ENCODE measurements at regions not wholly inside any gene's neighbourhood (a gene's known extent, or its start where the extent isn't known, plus 50 kb on each side); places are given as distances from the start of the nearest gene placed in this dataset.

DNA sequence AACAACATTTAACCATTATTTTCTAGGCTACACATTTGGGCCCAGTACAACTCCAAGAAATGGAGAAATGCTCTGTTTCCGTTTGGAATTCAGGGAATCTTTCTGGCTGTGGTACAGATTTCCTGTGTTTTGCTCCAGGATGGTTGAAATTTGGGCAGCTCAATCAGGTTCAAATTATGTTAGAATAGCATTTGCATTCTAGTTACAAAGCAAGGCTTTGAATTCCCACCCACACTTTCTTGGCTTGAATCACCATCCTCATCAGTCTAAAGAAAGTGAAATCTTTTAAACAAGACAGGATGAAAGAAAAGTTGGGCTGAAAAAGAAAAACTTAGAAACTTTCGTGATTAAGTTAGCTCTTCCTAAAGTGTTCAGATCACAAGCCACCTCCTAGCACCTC is 98.1 kb upstream of the VCX3B start:
- Histone ChIP-seq H4K8ac (ENCODE audit: extremely low read depth, insufficient read depth, low read length) (no peak overlapping the region), H3K79me1 (ENCODE audit: low read depth, low read length) (no peaks in the 10 kb centered on the region), H2AK5ac (ENCODE audit: low read depth, low read length) (no peak overlapping the region), H2BK5ac (ENCODE audit: low read depth, low read length) (no peak overlapping the region), H3K14ac (ENCODE audit: insufficient read length) (no peak overlapping the region), H3K27me3 (replicated peaks in 1 of 4; ENCODE audit: control insufficient read depth in 3 of 4, extremely low read depth in 1 of 4, insufficient read depth in 3 of 4, low read length in 3 of 4) (no peaks in the 10 kb centered on the region), H3K18ac (ENCODE audit: extremely low read depth, low read length) (no peak overlapping the region), H3K9ac (replicated peaks in 1 of 4; ENCODE audit: extremely low read depth in 1 of 4, low read depth in 3 of 4, low read length in 3 of 4) (no peak overlapping the region), H2BK20ac (ENCODE audit: low read length) (no peak overlapping the region), H3K23ac (ENCODE audit: insufficient read length) (no peak overlapping the region), H4K20me1 (replicated peaks in 1 of 2; ENCODE audit: control insufficient read depth in 1 of 2, insufficient read depth in 2 of 2, low read length in 2 of 2) (no peaks in the 10 kb centered on the region), H3K4ac (replicated peaks; ENCODE audit: insufficient read length, low read depth, low read length) (no peak overlapping the region), H3K79me2 (ENCODE audit: control insufficient read depth in 1 of 2, insufficient read depth in 2 of 2, low read length in 2 of 2) (no peaks in the 10 kb centered on the region), H3K4me3 (ENCODE audit: extremely low read depth in 1 of 4, insufficient read depth in 2 of 4, low read depth in 3 of 4, low read length in 4 of 4) (no peak overlapping the region), H2AFZ (ENCODE audit: low read length) (no peak overlapping the region), H2BK12ac (ENCODE audit: low read depth, low read length) (no peak overlapping the region), H2BK120ac (replicated peaks; ENCODE audit: low read depth, low read length) (no peak overlapping the region), H3K27ac (ENCODE audit: low read depth, low read length) (no peak overlapping the region), H4K5ac (ENCODE audit: insufficient read length, low read depth, low read length) (no peak overlapping the region), H2BK15ac (ENCODE audit: low read length) (no peak overlapping the region), H3K23me2 (ENCODE audit: low read depth, low read length) (no peaks in the 10 kb centered on the region), H3K4me2 (ENCODE audit: insufficient read depth in 1 of 2, low read depth in 2 of 2, low read length in 2 of 2) (no peak overlapping the region), H3K56ac (replicated peaks; ENCODE audit: insufficient read length, low read depth, low read length) (no peak overlapping the region), H3K9me3 (ENCODE audit: insufficient read depth in 2 of 2, low read depth in 1 of 2, low read length in 1 of 2) (no peaks in the 10 kb centered on the region), H3K4me1 (replicated peaks in 1 of 4; ENCODE audit: control insufficient read depth in 3 of 4, insufficient read depth in 4 of 4, low read length in 3 of 4) (no peaks in the 10 kb centered on the region), H3K36me3 (ENCODE audit: control insufficient read depth in 2 of 4, insufficient read depth in 4 of 4, low read length in 3 of 4) (no peaks in the 10 kb centered on the region), H4K91ac (replicated peaks; ENCODE audit: insufficient read length, low read length) (no peak overlapping the region)
- POLR2A ChIA-PET (ENCODE audit: partially characterized antibody), result no interaction called here
- TF ChIP-seq SRF (IDR thresholded peaks at IDR 0.05; ENCODE audit: low read depth, low read length), result no peak
- no peak for DNase-seq (ENCODE audit: low read depth in 1 of 2, low spot score in 2 of 2)
- WGBS, 2 experiments (ENCODE audit: extremely low coverage in 1 of 2, insufficient coverage in 1 of 2, insufficient read length in 1 of 2, insufficient replicate concordance in 2 of 2, low coverage in 1 of 2, low lambda C conversion rate in 2 of 2, missing lambda C conversion rate in 1 of 2), result 79% methylated on average over 1 of the region's 2 CpGs; no CpG with 5 or more reads in 1 of the 2 experiments
- CTCF ChIA-PET (ENCODE audit: partially characterized antibody), result interaction anchor here (0.6 kb wide), 1 partner anchor 29 kb away, joined by 3 read pairs; no protein-coding TSS in a partner anchor
- FAIRE-seq, result no peak
